ENCODE measurements at regions not wholly inside any gene's neighbourhood (a gene's known extent, or its start where the extent isn't known, plus 50 kb on each side); places are given as distances from the start of the nearest gene placed in this dataset.
"Not testable (repeated sequence)": the region's sequence is repeated elsewhere in the genome, so short reads cannot be mapped to it uniquely, and the experiment has no call there.

- H3K4me3 ChIP-seq (ENCODE audit: low read depth, low read length), result no peak overlapping the region
- H3K9me3 ChIP-seq (ENCODE audit: control insufficient read depth, insufficient read depth, low read length), result peaks cover 2% of the 10 kb centered on the region; the same call in 1 of the 2 replicates
- ChIA-PET CTCF (no interaction called here), POLR2A (no interaction called here)
- no peaks in the 10 kb centered on the region for H3K27me3 ChIP-seq (ENCODE audit: control insufficient read depth, insufficient read depth, low read length)
- no peak for DNase-seq (ENCODE audit: low read depth, low spot score)
- TF ChIP-seq CTCF (IDR thresholded peaks at IDR 0.05; ENCODE audit: low read depth, low read length), result no peak
- no peak overlapping the region for H3K27ac ChIP-seq (ENCODE audit: low read depth, low read length)
Observed at GRCh38 chr3:177629276-177629675, 432.0 kb upstream of the TBL1XR1 start.

GRCh38 chr3:177633671-177634207 lies 436.5 kb upstream of the TBL1XR1 start:
- no peak for TF ChIP-seq CTCF (IDR thresholded peaks at IDR 0.05; ENCODE audit: low read depth, low read length)
- POLR2A ChIA-PET, result interaction anchor here (0.9 kb wide), 1 partner anchor 18 kb away, joined by 4 read pairs; no protein-coding TSS in a partner anchor
- peak; percentile 54 for DNase-seq (ENCODE audit: low read depth, low spot score)
- Histone ChIP-seq H3K27me3 (ENCODE audit: control insufficient read depth, insufficient read depth, low read length) (no peaks in the 10 kb centered on the region), H3K4me3 (ENCODE audit: low read depth, low read length) (no peak overlapping the region), H3K27ac (ENCODE audit: low read depth, low read length) (no peak overlapping the region), H3K9me3 (ENCODE audit: control insufficient read depth, insufficient read depth, low read length) (no peaks in the 10 kb centered on the region)
- CTCF ChIA-PET, result interaction anchor here (1.1 kb wide), 1 partner anchor 98 kb away, joined by 5 read pairs; no protein-coding TSS in a partner anchor

GRCh38 chr3:177635601-177636106 lies 438.4 kb upstream of the TBL1XR1 start:
- DNase-seq (ENCODE audit: low read depth, low spot score); CTCF ChIA-PET; POLR2A ChIA-PET; H3K27ac ChIP-seq (ENCODE audit: low read depth, low read length); H3K4me3 ChIP-seq (ENCODE audit: low read depth, low read length); H3K27me3 ChIP-seq (ENCODE audit: control insufficient read depth, insufficient read depth, low read length); H3K9me3 ChIP-seq (ENCODE audit: control insufficient read depth, insufficient read depth, low read length): not testable (repeated sequence)

- ChIA-PET POLR2A (no interaction called here), CTCF (no interaction called here)
- no peak for DNase-seq (ENCODE audit: low read depth, low spot score)
- no peaks in the 10 kb centered on the region for H3K9me3 ChIP-seq (ENCODE audit: control insufficient read depth, insufficient read depth, low read length)
- H3K4me3 ChIP-seq (ENCODE audit: low read depth, low read length), result no peak overlapping the region
- no peak for TF ChIP-seq CTCF (IDR thresholded peaks at IDR 0.05; ENCODE audit: low read depth, low read length)
- no peaks in the 10 kb centered on the region for H3K27me3 ChIP-seq (ENCODE audit: control insufficient read depth, insufficient read depth, low read length)
- no peak overlapping the region for H3K27ac ChIP-seq (ENCODE audit: low read depth, low read length)
Observed at GRCh38 chr3:177640319-177640965, 443.2 kb upstream of the TBL1XR1 start.

- ChIA-PET POLR2A (no interaction called here), CTCF (no interaction called here)
- no peaks in the 10 kb centered on the region for H3K27me3 ChIP-seq (ENCODE audit: control insufficient read depth, insufficient read depth, low read length)
- no peak for TF ChIP-seq CTCF (IDR thresholded peaks at IDR 0.05; ENCODE audit: low read depth, low read length)
- H3K9me3 ChIP-seq (ENCODE audit: control insufficient read depth, insufficient read depth, low read length), result no peaks in the 10 kb centered on the region
- no peak overlapping the region for H3K27ac ChIP-seq (ENCODE audit: low read depth, low read length)
- DNase-seq (ENCODE audit: low read depth, low spot score), result no peak
- no peak overlapping the region for H3K4me3 ChIP-seq (ENCODE audit: low read depth, low read length)
Observed at GRCh38 chr3:177641206-177641605, 443.9 kb upstream of the TBL1XR1 start.
